Hepatic stellate cell (primary cell): ENCODE measurements at regions not wholly inside any gene's neighbourhood (a gene's known extent, or its start where the extent isn't known, plus 50 kb on each side); places are given as distances from the start of the nearest gene placed in this dataset.
"Not testable (repeated sequence)": the region's sequence is repeated elsewhere in the genome, so short reads cannot be mapped to it uniquely, and the experiment has no call there.

ENCODE experiments used
- DNase-seq: peaks from one replicate; pipeline ENCODE4 v3.0.0; 2011; ENCODE audit warnings: low spot score

DNA sequence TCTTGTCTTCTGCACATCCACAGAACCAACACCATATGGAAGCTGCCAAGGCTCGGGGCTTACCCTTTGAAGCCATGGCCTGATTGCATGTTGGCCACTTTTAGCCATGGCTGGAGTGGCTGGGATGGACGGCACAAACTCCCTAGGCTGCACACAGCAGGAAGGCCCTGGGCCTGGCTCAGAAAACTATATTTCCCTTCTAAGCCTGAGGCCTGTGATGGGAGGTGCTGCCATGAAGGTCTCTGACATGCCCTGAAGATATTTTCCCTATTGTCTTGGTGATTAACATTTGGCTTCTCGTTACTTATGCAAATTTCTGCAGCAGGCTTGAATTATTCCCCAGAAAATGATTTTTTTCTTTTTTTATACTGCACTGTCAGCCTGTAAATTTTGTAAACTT is 387.0 kb upstream of the KCND2 start:
- no peak for DNase-seq

- DNase-seq: not testable (repeated sequence)
These were observed 386.4 kb upstream of the KCND2 start for GRCh38 chr7:119886525-119886924.

- DNase-seq: no peak
These were observed 384.7 kb upstream of the KCND2 start for GRCh38 chr7:119888251-119888650.

DNA sequence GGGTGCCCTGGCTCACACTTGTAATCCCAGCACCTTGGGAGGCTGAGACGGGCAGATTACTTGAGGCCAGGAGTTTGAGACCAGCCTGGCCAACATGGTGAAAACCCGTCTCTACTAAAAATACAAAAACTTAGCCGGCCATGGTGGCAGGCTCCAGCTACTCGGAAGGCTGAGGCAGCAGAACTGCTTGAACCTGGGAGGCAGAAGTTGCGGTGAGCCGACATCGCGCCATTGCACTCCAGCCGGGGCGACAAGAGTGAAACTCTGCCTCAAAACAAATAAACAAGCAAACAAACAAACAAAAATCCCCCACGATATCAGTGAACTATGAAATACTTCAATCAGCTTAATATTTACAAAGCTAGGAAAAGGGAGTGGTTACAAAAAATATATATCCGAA is 382.3 kb upstream of the KCND2 start:
- DNase-seq: no peak

- DNase-seq: no peak
These were observed 377.7 kb upstream of the KCND2 start for GRCh38 chr7:119895320-119895719.

GRCh38 chr7:119896386-119896785 is 376.6 kb upstream of the KCND2 start:
- no peak for DNase-seq

GRCh38 chr7:119900996-119901672 is 371.8 kb upstream of the KCND2 start:
- DNase-seq: no peak

- no peak for DNase-seq
These were observed 369.9 kb upstream of the KCND2 start for GRCh38 chr7:119903085-119903484.

DNA sequence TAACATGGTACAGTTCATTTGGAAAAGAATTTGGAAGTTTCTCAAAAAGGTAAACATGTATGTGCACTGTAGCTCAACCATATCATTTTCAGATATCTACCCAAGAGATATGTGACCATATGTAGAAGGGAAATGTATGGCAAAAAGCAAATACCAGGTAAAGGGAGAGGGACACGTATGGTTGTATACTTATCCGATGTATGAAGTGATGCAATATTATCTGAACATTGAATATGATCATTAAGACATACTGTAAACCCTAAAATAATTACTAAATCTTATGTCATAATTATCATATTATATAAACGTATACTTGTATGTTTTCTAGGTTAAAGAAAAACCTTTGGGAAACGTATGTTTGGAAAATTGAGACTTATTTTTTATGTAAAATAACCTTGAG is 367.5 kb upstream of the KCND2 start:
- DNase-seq: no peak

DNA sequence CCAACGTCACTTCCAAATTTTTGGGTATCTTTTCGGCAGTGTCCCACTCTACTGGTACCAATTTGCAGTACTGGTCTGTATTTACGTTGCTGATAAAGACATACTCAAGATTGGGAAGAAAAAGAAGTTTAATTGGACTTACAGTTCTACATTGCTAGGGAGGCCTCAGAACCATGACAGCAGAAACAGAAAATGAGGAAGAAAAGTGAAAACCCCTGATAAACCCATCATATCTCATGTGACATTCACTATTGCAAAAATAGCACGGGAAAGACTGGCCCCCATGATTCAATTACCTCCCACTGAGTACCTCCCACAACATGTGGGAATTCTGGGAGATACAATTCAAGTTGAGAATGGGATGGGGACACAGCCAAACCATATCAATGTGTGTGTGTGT is 364.0 kb upstream of the KCND2 start:
- no peak for DNase-seq

DNA sequence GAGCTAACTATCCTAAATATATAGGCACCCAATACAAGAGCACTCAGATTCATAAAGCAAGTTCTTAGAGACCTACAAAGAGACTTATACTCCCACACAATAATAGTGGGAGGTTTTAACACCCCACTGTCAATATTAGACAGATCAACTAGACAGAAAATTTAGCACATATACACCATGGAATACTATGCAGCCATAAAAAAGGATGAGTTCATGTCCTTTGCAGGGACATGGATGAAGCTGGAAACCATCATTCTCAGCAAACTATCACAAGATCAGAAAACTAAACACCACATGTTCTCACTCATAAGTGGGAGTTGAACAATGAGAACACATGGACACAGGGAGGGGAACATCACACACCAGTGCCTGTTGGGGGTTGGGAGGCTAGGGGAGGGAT is 358.9 kb upstream of the KCND2 start:
- not testable (repeated sequence) for DNase-seq

- DNase-seq: no peak
These were observed 356.5 kb upstream of the KCND2 start for GRCh38 chr7:119916501-119916900.

GRCh38 chr7:119918185-119918584 is 354.8 kb upstream of the KCND2 start:
- no peak for DNase-seq

DNA sequence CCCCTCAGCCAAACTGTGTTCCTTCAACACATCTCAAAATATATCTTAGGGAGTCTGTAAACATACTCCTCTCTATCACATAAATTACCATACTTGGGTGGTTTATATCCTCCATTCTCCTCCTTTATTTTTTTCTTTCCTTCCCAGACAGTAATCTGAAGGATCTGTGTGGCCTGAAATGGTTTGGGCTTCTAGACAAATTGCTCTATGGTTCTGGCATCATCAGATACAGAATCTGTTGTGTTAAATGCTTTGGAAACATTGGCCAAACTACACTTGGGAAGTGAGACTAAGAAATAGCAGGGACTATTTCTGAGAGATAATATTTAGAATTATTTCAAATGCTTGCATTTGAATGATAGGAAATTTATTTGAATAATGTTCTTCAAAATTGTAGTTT is 353.0 kb upstream of the KCND2 start:
- DNase-seq: no peak

GRCh38 chr7:119925581-119926289 is 347.2 kb upstream of the KCND2 start:
- DNase-seq: no peak

GRCh38 chr7:119929891-119930290 is 343.1 kb upstream of the KCND2 start:
- DNase-seq: no peak

GRCh38 chr7:119931230-119931824 is 341.6 kb upstream of the KCND2 start:
- DNase-seq: no peak

- DNase-seq: peak; percentile 10
These were observed 337.5 kb upstream of the KCND2 start for GRCh38 chr7:119935418-119936025.

- DNase-seq: no peak
These were observed 336.1 kb upstream of the KCND2 start for GRCh38 chr7:119936836-119937235.

DNA sequence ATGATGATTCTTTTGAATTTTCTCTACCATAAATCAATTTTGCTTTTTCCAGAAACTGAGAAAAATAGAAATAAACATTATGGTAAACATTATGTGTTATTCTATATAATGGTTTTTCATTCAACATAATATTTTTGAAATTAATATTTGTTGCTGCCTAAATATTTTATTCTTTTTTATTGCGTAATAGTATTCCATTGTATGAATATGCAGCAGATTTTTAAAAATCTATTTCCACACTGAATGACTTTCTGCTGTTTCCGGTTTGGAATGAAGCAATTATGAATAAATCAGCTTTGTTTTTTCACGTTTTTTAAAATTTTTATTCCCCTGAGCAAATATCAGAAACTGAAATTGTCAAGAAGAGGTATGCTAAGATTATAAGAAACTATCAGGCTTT is 335.2 kb upstream of the KCND2 start:
- DNase-seq: no peak

DNA sequence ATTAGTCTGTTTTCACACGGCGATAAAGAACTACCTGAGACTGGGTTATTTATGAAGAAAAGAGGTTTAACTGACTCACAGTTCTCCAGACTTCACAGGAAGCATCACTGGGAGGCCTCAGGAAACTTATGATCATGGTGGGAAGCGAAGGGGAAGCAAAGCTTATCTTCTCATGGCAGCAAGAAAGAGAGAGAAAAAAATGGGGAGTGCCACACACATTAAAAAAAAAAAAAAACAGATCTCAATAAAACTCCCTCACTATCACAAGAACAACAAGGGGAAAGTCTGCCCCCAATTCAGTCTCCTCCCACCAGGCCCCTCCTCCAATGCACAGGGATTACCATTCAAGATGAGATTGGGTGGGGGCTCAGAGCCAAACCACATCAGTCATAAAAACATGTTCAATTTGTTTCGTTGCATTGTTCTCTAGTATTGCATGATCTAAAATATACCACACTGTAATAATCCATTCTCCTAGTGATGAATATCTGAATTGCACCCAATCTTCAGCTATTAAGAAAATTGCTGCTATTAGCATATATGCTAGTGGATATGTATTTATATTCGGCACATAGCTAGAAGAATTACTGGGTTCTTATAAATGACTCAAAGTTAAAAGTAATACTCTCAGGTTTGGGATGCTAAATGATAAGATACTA is 328.9 kb upstream of the KCND2 start:
- DNase-seq: no peak

DNA sequence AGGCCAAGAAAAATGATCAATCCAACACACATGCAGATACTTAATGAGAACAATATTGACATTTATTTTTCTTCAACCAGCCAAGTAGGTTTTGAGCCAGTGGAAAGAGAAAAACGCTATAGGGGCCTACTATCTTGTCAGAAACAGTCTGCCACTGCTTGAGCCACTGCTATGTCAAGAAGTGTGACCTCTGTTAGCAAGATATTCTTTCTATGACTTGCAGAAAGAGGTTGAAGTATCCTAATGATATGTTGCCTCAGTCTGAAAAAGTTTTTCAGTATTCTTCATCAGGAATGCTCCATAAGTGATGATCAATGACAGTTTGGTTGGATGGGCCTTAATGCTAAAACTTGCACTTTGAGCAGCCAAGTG is 328.4 kb upstream of the KCND2 start:
- no peak for DNase-seq

- DNase-seq: no peak
These were observed 327.2 kb upstream of the KCND2 start for GRCh38 chr7:119945822-119946221.
